GM19023 (cell line): ENCODE measurements at regions not wholly inside any gene's neighbourhood (a gene's known extent, or its start where the extent isn't known, plus 50 kb on each side); places are given as distances from the start of the nearest gene placed in this dataset.

Experiments
- ATAC-seq: cut with Tn5 transposase; IDR thresholded peaks from one replicate; pipeline ENCODE4 v1.9.1; 2021; ENCODE audit warnings: mild to moderate bottlenecking, moderate library complexity; ENCODE audit not compliant: unreplicated experiment

DNA sequence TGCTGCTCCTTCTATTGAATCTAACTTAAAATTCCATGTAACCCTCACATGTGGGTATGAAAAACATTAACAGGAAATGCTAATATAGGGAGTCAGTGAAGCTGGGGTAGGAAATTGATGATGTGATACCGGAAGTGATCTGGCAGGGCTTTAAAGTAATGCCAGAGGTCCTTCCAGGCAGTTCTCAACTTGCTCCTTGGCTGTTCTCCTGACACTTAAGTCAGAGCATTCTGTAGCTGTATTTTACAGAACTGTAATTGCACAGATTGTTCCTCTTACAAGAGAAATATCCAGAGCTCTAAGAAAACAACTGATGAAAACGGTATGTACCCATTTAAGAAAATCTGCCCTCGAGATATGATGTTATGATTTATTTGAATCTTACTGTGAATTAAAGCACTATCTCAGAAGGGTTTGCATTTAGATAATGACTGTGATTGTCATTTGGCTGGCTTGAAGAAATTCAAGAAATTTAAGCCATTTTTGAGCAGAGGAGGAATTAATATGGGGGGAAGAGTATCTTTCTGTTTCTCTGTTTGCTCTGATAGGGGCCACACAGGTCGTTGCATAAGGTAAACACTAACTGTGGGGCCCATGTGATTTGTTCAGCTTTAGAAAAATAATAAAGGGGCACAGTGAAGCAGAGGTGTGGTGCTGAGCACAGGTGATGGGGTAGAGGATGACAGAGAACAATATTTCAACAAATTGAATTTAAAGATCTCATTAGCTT, 88.4 kb downstream of the BBS10 start:
- no peak for ATAC-seq

DNA sequence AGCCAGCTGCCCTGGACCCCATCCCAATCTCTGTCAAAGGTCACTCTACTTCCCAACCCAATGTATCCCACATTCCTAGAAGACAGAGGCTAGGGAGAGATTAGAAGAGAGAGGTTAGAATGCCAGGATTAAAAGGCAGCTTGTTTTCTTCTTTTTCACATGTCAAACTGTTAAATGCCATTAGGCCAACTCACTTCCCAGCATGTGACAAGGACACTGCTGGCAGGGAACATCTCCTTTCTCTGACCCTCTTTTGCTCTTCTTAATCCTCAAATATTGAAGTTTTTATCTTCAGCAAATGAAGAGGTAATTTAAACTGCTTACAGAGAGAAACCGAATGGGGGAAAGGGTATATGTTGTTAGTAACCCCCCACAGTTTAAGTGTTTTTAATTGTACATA, 89.1 kb downstream of the BBS10 start:
- ATAC-seq = no peak

DNA sequence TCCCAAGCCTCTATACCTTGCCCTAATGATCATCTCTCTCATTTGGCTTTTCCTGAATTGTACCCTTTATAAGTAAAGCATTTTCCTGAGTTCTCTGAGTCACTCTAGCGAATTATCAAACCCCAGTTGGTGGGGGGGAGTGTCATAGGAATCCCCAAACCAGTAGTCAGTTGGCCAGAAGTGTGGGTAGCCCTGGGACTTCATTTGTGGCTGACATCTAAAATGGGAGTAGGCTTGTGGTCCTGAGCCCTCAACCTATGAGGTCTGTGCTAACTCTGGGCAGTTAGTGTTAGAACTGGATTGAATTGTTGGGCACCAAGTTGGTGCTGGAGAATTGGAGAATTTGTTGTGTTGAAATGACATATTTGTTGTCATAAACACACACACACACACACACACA, 91.3 kb downstream of the BBS10 start:
- no peak for ATAC-seq

DNA sequence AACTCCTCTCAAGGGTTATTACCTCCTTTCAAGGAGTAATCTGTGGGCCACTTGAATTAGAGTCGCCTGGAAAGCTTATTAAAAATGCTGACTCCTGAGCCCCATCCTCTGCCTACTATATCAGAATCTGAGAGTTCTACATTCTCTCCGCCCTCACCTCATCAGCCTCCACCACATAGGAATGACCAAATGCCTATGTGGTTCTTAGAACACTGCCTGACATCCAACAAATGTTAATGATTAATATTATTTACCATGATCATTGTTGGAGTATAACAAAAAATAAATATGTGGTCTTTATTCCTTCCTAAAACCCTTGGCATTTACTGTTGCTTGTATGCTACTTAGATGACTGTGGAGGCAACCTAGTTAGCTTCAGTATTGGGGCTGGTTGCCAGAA, 91.9 kb downstream of the BBS10 start:
- ATAC-seq = no peak

DNA sequence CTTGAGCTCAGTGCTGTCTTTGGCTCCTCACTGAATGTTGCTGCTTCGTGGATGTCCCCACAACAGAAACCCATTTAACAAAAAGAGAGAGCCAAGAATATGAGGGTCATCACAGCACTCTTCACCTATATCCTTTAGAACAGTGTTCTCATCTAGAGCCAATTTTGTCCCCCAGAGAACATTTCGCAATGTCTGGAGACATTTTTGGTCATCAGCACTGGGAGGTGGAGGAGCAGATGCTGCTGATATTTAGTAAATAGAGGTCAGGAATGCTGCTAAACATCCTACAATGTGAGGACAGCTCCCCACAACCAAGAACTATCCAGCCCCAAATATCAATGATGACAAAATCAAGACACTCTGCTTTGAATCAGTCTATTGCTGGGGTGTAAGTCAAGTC, 92.5 kb downstream of the BBS10 start:
- ATAC-seq = no peak

DNA sequence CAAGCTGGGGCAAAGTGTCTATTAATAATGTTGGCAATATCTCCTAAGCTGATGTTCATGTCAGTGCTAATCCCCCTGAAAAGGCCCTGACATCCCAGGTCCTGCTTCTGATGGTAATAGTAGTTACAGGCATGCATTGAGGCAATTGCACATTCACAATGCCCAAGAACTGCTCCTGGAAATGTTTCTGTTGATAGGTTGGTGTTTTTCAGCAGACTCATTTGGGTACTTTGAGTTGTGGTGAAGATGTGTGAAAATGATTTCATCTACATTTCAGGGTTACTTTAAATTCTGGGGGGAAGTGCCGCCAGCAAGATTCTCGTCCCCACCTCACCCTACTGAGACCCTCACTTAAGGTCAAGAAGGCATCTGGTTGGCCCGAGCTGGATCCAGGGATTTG, 92.9 kb downstream of the BBS10 start:
- ATAC-seq = no peak

DNA sequence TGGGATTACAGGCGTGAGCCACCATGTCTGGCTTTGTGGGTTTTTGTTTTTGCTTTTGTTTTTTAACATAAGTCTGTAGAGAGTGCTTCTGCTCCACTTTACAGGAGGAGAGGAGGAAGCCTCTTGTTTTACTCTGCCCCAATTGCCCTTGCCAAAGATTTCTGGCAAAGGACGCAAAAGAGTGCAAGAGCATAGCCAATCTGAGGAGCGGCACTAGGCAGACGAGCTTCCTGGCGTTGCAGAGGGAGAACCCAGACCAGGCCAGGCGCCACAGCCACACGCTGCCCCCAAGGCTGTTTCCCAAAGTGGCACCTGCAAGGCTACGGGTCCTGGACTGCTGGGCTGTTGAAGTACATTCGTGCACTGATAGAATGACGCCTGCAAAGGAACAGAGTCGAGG, 96.2 kb downstream of the BBS10 start:
- no peak for ATAC-seq

DNA sequence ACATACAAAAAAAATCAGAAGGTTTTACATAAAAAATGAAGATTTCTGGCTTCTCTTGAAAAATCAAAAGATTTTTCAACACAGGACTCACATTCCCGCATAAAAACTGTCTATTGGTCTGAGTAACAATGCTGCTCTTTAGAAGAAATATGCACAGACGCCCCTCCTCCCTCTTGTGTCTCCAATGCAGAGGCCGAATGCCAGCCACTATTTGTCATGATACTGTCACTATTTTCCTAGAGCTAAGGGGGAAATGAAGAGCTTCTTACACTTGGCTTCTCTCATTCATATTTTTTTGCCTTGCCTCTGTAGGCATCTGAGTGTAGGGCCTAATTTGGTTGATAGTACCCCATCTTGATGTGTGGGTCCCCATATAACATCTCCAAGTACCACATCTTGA, 98.0 kb downstream of the BBS10 start:
- ATAC-seq = no peak

DNA sequence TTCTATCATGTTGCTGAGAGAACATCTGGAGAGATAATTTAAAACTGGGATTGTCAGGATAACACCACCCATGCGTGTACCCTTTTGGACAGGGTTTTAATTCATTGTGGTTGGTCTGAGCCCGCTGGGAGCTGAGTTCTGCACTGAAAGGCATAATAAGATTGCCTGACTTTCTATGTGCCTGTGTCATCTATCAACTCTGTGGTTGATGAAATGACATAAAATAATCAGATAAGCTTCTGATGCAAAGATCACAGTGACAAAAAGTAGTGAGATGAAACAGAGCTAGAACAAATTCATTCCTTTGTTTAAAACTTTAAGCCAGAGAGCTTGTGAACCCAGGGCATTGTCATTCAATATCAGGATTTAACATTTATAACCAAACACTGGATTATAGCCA, 98.7 kb downstream of the BBS10 start:
- no peak for ATAC-seq

DNA sequence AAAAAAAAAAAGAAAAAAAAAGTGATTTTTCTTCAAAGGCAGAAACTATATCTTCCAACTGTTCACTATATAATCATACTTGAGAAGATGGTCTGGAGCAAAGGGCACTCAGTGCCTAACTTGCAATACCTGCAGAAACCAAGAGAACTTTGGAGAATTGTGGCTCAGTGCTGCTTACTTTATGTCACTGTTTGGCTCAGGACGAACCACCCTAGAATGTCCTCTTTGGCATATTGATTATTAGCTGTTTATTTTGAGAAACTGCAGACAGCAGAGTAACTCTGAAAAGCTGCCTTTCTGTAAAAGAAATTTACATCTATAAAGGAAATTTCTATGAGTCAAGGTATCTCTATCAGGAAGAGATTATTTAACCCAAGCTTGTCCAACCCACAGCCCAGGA, 100.2 kb downstream of the BBS10 start:
- no peak for ATAC-seq

DNA sequence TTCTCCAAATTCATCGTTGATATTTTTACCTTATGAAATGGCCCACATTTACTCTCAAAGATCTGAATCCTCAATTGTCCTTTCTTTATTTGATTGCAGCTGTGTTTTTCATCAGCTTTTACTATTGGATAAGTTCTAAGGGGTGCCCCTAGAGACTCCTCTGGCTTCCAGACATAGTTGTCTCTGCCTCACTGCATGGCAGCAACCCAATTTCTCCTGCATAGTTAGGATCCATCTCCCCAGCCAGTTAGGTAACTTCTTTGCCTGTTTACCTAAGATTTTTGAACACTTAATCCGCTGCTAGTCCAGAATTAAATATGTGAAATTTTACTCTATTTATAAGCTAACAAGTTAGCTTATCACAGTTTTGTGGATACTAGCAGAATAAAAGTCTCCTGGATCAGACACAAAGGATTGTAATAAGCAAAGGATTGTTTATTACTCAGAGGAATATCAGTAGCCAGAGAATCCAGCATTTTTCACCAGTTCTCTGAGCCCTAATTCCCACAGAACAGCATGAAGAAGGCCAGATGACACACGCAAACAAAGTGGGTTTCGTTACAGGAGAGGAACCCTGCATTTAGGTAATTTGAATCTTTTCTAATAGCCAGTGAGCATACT, 101.1 kb downstream of the BBS10 start:
- no peak for ATAC-seq

DNA sequence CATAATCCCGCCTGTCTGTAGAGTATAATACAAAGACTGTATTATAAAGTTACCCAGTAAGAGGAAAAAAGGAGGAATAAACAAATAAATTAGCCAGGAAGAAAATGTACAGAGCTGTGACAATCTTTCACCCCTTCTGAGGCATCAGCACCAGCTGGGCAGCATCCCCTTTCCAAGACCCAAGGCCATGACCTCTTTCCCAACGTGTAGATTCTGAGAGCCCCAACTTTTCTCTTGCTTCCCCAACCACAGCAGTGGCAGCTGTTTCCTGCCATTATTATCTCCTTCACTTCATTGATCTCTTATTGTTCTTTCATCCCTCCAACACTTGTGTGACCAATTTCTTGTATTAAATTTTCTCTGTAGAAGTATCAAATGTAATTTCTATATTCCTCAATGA, 101.6 kb downstream of the BBS10 start:
- no peak for ATAC-seq

DNA sequence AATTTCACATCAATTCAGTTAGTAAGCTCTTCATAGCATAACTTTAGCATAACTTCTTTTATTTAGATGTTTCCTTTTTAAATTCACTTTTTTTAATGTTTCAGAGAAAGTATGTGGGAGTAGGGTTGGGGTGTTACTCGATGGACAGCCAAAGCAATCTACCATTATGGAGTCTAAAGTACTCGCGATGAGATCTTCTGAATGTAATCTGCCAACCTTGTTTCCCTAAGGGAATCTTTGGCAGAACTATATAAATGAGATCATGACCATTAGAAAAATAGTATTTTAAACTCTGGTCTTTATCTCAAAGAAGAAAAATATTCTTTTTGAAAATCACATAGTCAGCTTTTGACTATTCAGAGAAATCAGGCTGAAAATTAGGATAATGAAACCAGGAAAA, 103.9 kb downstream of the BBS10 start:
- no peak for ATAC-seq

DNA sequence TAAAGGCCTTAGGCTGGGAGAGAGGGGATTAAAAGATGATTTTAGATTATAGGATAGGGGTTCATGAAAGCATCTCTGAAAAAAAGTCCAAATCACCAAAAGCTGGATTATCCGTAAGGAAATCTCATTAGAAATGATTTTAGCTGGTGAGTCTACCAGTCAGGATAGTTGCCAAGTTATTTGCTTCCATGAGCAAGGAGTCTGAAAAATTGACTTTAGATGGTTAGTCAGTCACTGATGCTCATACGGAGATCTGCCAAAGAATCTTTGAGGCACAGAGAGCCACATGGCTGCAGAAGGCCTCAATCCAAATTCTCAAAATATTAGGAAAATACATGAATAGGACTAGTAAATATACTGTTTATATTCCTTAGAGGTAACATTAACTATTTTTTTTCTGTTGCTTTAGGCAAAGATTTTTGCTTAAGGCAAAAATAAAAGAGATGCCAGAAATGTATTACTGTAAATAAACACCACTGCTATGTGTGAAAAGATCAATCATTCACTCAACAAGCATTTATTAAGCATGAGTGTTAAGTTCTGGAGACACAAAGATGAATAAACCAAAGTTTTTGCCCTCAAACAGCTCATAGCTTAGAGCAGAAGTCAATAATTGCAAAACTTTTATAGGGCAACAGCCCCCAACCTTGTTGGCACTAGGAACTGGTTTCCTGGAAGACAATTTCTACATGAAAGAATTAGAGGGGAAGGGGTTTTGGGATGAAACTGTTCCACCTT, 105.2 kb downstream of the BBS10 start:
- no peak for ATAC-seq

DNA sequence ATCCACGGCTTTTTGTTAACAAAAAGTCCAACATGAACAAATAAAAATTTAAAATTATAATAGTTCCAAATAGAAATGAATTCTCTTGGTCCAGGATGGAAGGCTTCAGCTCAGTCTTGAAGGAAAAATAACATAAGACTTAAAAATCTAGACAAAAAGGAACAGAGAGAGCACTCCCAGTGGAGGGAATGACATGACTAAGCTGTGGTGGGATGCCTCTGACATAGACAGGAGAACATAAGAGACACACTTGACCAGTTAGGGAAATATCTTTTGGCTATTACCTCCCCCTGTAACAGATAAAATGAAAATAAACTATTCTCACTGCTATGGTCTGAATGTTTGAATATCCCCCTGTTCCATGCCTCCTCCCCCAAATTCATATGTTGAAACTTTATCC, 106.8 kb downstream of the BBS10 start:
- no peak for ATAC-seq

DNA sequence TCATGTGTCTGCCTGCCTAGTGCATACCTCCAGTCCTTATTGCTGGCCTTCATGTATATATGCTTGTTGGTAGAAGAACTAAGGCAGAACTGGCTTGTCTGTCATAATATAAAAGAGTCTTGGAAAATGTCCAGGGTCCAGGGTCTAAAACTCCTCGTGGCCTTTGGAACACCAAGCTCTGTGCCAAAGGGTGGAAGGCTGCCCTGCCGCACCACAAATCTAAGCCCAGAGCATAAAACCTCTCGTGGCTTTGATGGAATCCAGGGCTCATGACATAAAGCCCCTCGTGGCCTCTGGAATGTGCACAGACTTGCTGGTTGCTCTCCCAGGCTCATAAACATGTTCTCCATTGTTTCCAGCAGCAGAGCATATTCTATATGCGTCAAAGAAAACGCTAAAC, 107.9 kb downstream of the BBS10 start:
- ATAC-seq = no peak

DNA sequence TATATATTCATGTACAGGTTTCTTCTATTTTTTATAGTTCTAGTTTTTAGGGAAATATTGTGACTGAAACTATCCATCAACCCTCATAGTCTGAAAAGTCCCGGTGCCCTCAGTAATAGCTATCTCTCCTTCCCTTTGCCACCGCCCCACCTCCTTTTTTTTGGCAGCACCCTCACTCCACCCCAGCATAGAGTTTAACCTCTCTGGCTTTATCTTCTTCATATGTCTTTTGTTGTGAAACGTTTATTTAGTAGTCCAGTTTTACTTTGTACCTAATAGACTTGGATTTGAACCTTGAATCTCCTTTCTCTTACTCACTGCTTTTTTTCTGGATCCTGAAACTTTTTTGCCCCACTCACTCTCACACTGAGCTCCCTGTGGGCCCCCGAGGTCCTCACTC, 109.5 kb downstream of the BBS10 start:
- no peak for ATAC-seq

DNA sequence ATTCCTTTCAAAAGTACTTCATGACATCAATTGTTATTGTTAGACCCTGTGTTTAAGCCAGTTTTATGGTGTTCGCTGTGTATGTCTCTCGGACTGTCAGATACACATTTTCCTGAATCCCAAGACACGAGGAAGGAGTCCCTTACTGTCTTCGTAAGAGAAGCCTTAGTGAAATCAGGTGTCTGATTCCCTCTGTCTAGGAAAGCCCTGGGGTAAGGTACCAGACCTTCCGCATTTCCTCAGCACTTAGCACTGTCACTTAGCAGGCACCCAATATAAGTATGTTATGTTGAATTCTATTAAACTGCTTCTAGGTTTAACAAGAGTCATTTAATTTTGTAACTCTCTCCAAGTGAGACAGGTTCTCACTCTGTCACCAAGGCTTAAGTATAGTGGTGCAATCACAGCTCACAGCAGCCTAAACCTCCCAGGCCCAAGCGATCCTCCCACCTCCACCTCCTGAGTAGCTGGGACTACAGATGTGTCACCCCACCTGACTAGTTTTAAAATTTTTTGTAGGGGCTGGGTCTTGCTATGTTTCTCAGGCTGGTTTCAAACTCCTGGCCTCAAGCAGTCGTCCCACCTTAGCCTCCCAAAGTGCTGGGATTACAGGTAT, 111.0 kb downstream of the BBS10 start:
- ATAC-seq = no peak

DNA sequence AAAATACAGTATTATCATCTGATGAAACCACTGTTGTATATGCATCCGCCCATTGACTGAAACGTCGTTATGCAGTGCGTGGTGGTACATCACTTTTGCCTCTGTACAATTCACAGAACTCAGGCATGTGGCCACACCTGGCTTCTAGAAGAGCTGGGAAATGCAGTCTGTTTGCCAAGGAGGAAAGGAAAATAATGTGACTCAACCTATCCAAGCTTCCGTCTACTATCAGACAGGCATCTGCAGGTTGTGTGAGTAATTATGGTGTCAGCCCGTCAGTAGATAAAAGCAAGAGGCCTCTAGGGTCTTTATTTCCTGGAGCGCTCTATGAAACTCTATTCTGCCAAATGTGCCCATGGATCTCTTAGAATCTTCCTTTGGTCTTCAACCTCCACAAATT, 111.6 kb downstream of the BBS10 start:
- no peak for ATAC-seq

DNA sequence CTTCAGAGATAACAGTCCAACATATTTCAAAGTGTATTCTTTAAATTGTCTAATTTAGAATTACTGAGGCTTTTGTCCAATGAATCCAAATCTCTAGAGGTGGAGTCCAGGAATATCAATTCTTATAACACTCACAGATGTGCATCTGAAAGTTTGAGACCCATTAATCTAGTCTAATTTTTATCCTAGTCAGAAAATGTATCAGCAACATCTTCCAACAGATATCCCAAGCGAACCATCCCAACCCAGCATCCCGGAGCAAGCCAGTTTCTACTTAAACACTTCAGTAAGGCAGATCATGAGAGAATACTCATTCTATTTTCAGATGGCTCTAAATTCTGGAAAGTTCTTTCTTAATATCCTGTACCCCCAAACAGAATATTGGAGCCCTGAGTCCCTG, 113.5 kb downstream of the BBS10 start:
- no peak for ATAC-seq

DNA sequence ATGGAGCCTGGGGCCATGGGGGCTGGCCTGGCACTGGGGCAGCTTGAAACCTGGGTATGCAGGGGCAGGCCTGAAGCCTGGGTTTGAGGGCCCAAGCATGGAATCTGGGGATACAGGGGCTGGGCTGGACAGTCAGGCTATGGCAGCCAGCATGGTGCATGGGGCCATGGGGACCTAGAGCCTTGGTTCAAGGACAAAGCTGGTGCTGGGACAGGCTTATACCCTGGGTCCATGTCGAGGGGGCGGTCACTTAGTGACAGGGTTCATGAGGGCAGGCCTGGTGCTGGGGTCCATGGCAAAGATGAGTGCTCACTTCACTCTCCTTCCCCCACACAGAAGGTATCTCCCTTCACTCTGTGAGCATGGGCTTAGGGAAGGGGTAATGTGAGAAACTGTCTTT, 116.2 kb downstream of the BBS10 start:
- no peak for ATAC-seq

DNA sequence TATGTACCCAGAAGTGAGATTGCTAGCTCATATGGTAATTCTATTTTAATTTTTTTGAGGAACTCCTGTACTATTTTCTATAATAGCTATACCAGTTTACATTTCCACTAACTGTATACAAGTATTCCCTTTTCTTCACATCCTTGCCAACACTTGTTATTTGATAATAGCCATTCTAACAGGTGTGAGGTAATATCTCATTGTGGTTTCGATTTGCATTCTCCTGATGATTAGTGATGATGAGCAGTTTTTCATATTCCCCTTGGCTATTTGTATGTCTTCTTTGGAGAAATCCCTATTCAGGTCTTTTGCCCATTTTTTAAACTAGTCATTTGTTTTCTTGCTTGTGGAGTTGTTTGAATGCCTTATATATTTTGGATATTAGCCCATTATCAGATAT, 121.3 kb downstream of the BBS10 start:
- ATAC-seq = no peak
